GM21576 (cell line): ENCODE measurements at regions not wholly inside any gene's neighbourhood (a gene's known extent, or its start where the extent isn't known, plus 50 kb on each side); places are given as distances from the start of the nearest gene placed in this dataset.
"Not testable (repeated sequence)": the region's sequence is repeated elsewhere in the genome, so short reads cannot be mapped to it uniquely, and the experiment has no call there.

Experiments
- ATAC-seq: cut with Tn5 transposase; IDR thresholded peaks from one replicate; pipeline ENCODE4 v1.9.1; 2021; ENCODE audit warnings: mild to moderate bottlenecking, moderate library complexity; ENCODE audit not compliant: unreplicated experiment

GRCh38 chr11:97620007-97620406, 1230.2 kb downstream of the JRKL start:
- no peak for ATAC-seq

GRCh38 chr11:97621282-97621681, 1231.5 kb downstream of the JRKL start:
- no peak for ATAC-seq

GRCh38 chr11:97622795-97623194, 1233.0 kb downstream of the JRKL start:
- ATAC-seq: no peak

GRCh38 chr11:97636741-97637140, 1246.9 kb downstream of the JRKL start:
- not testable (repeated sequence) for ATAC-seq

GRCh38 chr11:97637701-97638100, 1247.9 kb downstream of the JRKL start:
- ATAC-seq: no peak

- ATAC-seq: no peak
Observed at GRCh38 chr11:97638641-97639224, 1248.9 kb downstream of the JRKL start.

- ATAC-seq: no peak
Observed at GRCh38 chr11:97641988-97642387, 1252.2 kb downstream of the JRKL start.

- ATAC-seq: no peak
Observed at GRCh38 chr11:97645736-97646135, 1255.9 kb downstream of the JRKL start.

- ATAC-seq: no peak
Observed at GRCh38 chr11:97656356-97656755, 1266.5 kb downstream of the JRKL start.

GRCh38 chr11:97657852-97658251, 1268.0 kb downstream of the JRKL start:
- no peak for ATAC-seq

- no peak for ATAC-seq
Observed at GRCh38 chr11:97667057-97667456, 1277.2 kb downstream of the JRKL start.

- no peak for ATAC-seq
Observed at GRCh38 chr11:97683733-97684132, 1293.9 kb downstream of the JRKL start.

- no peak for ATAC-seq
Observed at GRCh38 chr11:97684486-97685439, 1295.0 kb downstream of the JRKL start.

GRCh38 chr11:97685695-97686094, 1295.9 kb downstream of the JRKL start:
- ATAC-seq: no peak

GRCh38 chr11:97687111-97687510, 1297.3 kb downstream of the JRKL start:
- no peak for ATAC-seq

- no peak for ATAC-seq
Observed at GRCh38 chr11:97691061-97691460, 1301.2 kb downstream of the JRKL start.

GRCh38 chr11:97702951-97703350, 1313.1 kb downstream of the JRKL start:
- no peak for ATAC-seq

- no peak for ATAC-seq
Observed at GRCh38 chr11:97703851-97704250, 1314.0 kb downstream of the JRKL start.

GRCh38 chr11:97705441-97705840, 1315.3 kb upstream of the CNTN5 start:
- not testable (repeated sequence) for ATAC-seq

GRCh38 chr11:97717922-97718321, 1302.8 kb upstream of the CNTN5 start:
- no peak for ATAC-seq

GRCh38 chr11:97722065-97722464, 1298.7 kb upstream of the CNTN5 start:
- ATAC-seq: no peak

- no peak for ATAC-seq
Observed at GRCh38 chr11:97722721-97723120, 1298.0 kb upstream of the CNTN5 start.
